ENCODE measurements at regions not wholly inside any gene's neighbourhood (a gene's known extent, or its start where the extent isn't known, plus 50 kb on each side); places are given as distances from the start of the nearest gene placed in this dataset.
"Not testable (repeated sequence)": the region's sequence is repeated elsewhere in the genome, so short reads cannot be mapped to it uniquely, and the experiment has no call there.

DNA sequence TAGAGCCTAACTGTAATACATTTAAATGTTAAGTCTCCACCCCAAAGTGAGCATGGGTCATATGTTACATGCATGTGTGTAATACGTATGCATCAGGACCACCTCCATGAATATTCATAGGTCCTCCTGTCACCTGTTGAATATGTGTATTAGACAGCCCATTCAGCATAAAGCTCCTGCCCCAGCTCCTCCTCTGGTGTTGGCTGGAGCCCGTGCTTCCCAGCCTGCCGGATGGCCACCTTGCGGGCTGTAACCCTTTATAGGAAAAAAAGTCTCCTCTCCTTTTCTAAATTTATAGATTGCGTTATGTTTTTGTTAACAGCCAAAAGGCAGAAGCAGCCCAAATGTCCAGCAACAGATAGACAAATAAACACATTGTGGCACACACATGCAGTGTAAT is 299.5 kb downstream of the MED10 start:
- Mint-ChIP-seq H3K4me3 (no peak overlapping the region), H3K36me3 (ENCODE audit: low read depth) (no peaks in the 10 kb centered on the region), H3K27ac (ENCODE audit: unreplicated experiment) (no peak overlapping the region), H3K9me3 (peaks cover 3% of the 10 kb centered on the region), H3K27me3 (ENCODE audit: low read depth) (peaks cover 32% of the 10 kb centered on the region), H3K4me1 (peaks cover 6% of the 10 kb centered on the region)
- no peak for TF ChIP-seq CTCF (conservative IDR thresholded peaks at IDR 0.05)
- no peak for DNase-seq (ENCODE audit: low read depth, low spot score)

DNA sequence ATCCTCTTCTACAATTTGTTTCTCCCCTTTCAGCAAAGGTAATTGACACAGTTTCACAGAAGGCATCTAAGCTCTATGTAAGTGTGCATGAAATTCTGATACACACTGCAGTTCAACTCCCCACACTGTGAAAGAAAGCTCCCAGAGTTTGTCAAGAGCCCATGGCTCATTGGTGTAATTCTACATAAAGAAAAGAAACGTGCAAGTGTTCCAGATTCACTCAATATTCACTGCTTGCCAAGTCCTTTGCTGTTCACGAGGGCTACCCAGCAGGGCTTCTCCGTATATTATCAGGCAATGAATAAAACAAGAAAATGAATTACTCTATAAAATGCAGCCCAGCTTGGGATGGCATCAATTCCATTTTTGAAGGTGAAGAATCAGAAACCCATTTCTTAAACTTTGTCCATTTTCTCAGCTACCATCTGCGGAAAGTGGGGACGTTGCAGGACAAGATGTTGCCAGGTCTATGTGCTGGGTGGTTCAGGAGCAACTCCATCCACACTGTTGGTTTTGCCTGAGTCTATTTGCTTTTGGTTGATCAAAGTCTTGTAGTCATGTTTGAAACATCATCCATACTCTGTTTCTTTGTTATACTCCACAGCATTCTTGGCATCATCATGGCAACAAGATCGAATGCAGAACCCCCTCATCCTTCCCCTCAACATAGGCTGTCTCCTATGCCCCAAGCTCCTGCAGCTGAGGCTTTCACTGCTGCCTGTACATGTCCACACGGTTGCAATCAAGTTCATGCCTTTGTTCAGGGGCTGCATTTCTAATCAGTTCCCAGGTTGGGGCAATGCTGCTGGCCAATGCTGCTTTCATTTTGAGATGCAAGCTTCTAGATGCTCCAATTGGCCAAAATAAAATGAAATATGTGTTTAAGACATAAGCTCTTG is 301.8 kb downstream of the MED10 start:
- Mint-ChIP-seq H3K27ac (ENCODE audit: unreplicated experiment) (no peak overlapping the region), H3K9me3 (peaks cover 3% of the 10 kb centered on the region), H3K4me3 (no peak overlapping the region), H3K27me3 (ENCODE audit: low read depth) (peaks cover 32% of the 10 kb centered on the region), H3K4me1 (peaks cover 6% of the 10 kb centered on the region), H3K36me3 (ENCODE audit: low read depth) (no peaks in the 10 kb centered on the region)
- DNase-seq (ENCODE audit: low read depth, low spot score): no peak
- TF ChIP-seq CTCF (conservative IDR thresholded peaks at IDR 0.05): no peak

DNA sequence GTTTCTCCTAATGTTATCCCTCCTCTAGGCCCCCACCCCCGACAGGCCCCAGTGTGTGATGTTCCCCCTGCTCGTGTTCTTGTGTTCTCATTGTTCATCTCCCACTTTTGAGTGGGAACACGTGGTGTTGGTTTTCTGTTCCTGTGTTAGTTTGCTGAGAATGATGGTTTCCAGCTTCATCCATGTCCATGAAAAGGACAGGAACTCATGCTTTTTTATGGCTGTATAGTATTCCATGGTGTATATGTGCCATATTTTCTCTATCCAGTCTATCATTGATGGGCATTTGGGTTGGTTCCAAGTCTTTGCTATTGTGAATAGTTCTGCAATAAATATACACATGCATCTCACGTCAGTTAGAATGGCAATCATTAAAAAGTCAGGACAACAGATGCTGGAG is 305.9 kb downstream of the MED10 start:
- Mint-ChIP-seq H3K27me3 (ENCODE audit: low read depth) (peaks cover 26% of the 10 kb centered on the region), H3K4me1 (peaks cover 10% of the 10 kb centered on the region)
- H3K27ac Mint-ChIP-seq (ENCODE audit: unreplicated experiment); H3K4me3 Mint-ChIP-seq; H3K36me3 Mint-ChIP-seq (ENCODE audit: low read depth); H3K9me3 Mint-ChIP-seq; DNase-seq (ENCODE audit: low read depth, low spot score): not testable (repeated sequence)

DNA sequence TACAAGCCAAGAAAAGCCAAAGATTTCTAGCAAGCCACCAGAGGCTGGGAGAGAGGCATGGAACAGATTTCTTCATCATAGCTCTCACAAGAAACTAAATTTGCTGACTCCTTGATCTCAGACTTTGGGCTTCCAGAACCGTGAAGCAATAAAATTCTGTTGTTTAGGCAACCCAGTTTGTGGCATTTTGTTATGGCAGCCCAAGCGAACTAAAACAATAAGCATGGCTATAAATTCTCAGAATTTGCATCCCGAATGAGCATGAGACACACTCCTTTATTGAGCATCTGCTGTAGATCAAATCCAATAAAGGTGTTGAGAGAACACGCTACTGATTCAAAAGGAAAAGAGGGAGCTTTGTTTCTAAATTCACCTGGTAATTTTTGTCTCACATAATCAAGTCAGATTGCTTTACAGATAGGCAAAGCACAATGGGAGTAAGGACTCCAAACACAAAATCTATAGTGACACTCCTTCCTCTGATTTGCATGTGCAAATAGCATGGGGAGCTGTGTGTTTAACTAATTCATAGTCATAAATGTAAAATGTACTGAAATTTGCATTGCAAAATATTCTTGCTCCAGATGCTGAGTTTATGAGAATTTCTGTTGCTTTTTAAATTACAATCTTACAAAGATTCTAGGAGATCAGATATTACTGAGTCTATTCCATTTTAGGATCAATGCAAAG is 308.7 kb downstream of the MED10 start:
- Mint-ChIP-seq H3K4me3 (no peak overlapping the region), H3K27me3 (ENCODE audit: low read depth) (peaks cover 10% of the 10 kb centered on the region), H3K36me3 (ENCODE audit: low read depth) (peaks cover 3% of the 10 kb centered on the region), H3K4me1 (peaks cover 7% of the 10 kb centered on the region), H3K27ac (ENCODE audit: unreplicated experiment) (no peak overlapping the region), H3K9me3 (peaks cover 11% of the 10 kb centered on the region)
- DNase-seq (ENCODE audit: low read depth, low spot score): no peak
- TF ChIP-seq CTCF (conservative IDR thresholded peaks at IDR 0.05): no peak

DNA sequence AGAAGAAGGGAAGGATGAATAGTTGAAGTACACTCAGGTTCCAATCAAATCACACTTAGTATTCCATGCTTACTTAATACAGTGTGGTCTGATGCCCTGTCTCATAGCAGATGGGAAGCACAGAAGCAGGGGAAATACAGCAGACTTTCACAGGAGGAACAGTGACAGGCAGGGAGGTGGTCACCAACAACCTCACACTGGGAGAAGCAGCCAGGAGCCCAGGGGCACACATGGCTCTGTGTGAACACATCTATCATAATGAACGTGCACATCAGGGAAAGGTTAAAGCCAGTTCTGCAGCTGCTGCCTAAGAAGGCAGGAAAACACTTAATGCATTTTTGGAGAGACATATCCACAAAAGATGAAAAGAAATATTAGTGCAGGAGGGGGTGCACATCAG is 312.3 kb downstream of the MED10 start:
- no peak for TF ChIP-seq CTCF (conservative IDR thresholded peaks at IDR 0.05)
- Mint-ChIP-seq H3K4me3 (no peak overlapping the region), H3K9me3 (peaks cover 8% of the 10 kb centered on the region), H3K27ac (ENCODE audit: unreplicated experiment) (no peak overlapping the region), H3K27me3 (ENCODE audit: low read depth) (peaks cover 7% of the 10 kb centered on the region), H3K4me1 (peaks cover 7% of the 10 kb centered on the region), H3K36me3 (ENCODE audit: low read depth) (peaks cover 3% of the 10 kb centered on the region)
- DNase-seq (ENCODE audit: low read depth, low spot score): no peak
